ENCODE measurements at regions not wholly inside any gene's neighbourhood (a gene's known extent, or its start where the extent isn't known, plus 50 kb on each side); places are given as distances from the start of the nearest gene placed in this dataset.

DNA sequence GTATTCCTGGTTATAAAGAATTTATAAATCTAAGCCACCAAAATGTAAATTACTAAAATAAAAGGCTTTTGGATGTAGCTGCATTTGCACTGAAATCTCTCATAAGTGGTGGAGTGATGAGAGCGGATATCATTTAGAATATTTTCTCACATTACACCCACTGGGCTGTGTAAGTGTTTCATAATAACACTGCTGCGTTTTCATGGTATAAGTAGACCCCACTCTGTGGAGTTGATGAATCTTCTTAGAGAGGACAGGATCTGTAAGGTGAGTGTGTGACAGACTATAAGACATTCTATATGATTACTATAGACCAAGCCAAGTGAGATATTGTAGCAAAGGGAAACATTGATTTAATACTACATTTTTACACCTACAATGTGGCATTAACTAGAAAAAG lies 1024.1 kb upstream of the LRRN3 start:
- peaks cover 3% of the 10 kb centered on the region for H3K4me1 Mint-ChIP-seq
- no peak for DNase-seq (ENCODE audit: low spot score in 2 of 2, unreplicated experiment in 2 of 2)
- no peaks in the 10 kb centered on the region for H3K27me3 Mint-ChIP-seq (ENCODE audit: low read depth)
- no peak overlapping the region for H3K27ac Mint-ChIP-seq
- peaks cover 13% of the 10 kb centered on the region for H3K9me3 Mint-ChIP-seq
- no peak for TF ChIP-seq CTCF (IDR thresholded peaks at IDR 0.05; ENCODE audit: unreplicated experiment)
- no peak overlapping the region for H3K4me3 Mint-ChIP-seq
- no peaks in the 10 kb centered on the region for H3K36me3 Mint-ChIP-seq

DNA sequence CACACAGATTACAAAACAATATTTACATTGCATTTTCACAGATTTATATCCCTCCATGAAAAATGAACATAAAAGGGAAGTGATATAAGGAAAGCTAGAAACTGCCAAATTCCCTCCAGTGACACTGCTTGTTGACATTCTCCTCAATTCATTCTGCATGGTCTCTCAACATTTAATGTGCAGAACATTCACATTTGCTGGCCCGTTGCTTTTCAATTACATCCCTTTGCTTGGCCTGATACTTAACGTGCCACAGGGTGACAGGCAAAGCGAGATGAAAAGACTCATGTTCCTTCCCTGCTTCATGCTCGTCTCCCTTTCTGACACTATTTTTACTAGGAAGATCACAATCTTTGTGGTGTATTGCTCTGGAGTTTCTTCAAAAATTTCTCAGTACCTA lies 1019.7 kb upstream of the LRRN3 start:
- no peak for DNase-seq (ENCODE audit: low spot score in 2 of 2, unreplicated experiment in 2 of 2)
- H3K36me3 Mint-ChIP-seq = no peaks in the 10 kb centered on the region
- H3K4me3 Mint-ChIP-seq = no peak overlapping the region
- no peaks in the 10 kb centered on the region for H3K27me3 Mint-ChIP-seq (ENCODE audit: low read depth)
- peaks cover 14% of the 10 kb centered on the region for H3K9me3 Mint-ChIP-seq
- H3K4me1 Mint-ChIP-seq = peaks cover 3% of the 10 kb centered on the region
- H3K27ac Mint-ChIP-seq = no peak overlapping the region
- no peak for TF ChIP-seq CTCF (IDR thresholded peaks at IDR 0.05; ENCODE audit: unreplicated experiment)

DNA sequence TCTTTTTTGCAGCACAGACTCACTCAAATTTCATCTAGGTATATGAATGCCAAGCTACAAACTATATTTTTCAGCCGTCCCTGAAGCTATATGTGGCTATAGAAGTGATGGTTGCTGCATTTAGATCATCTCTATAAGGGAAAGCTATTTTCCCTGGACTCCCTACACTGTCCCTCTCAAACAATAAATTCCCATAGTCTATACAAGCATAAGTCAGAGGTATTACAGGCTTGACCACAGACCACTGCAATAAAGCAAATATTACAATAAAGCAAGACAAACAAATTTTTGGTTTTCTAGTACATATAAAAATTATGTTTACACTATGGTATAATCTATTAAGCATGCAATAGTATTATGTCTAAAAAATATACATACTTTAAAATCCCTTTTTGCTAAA lies 1015.5 kb upstream of the LRRN3 start:
- no peak for DNase-seq (ENCODE audit: low spot score in 2 of 2, unreplicated experiment in 2 of 2)
- Mint-ChIP-seq H3K9me3 (peaks cover 33% of the 10 kb centered on the region), H3K36me3 (no peaks in the 10 kb centered on the region), H3K27me3 (ENCODE audit: low read depth) (no peaks in the 10 kb centered on the region), H3K4me3 (no peak overlapping the region), H3K27ac (no peak overlapping the region), H3K4me1 (peaks cover 3% of the 10 kb centered on the region)
- TF ChIP-seq CTCF (IDR thresholded peaks at IDR 0.05; ENCODE audit: unreplicated experiment) = no peak

GRCh38 chr7:110076194-110076593 lies 1014.7 kb upstream of the LRRN3 start:
- no peak for DNase-seq (ENCODE audit: low spot score in 2 of 2, unreplicated experiment in 2 of 2)
- Mint-ChIP-seq H3K4me3 (no peak overlapping the region), H3K36me3 (no peaks in the 10 kb centered on the region), H3K4me1 (peaks cover 2% of the 10 kb centered on the region), H3K27ac (no peak overlapping the region), H3K27me3 (ENCODE audit: low read depth) (no peaks in the 10 kb centered on the region), H3K9me3 (peaks cover 38% of the 10 kb centered on the region)
- no peak for TF ChIP-seq CTCF (IDR thresholded peaks at IDR 0.05; ENCODE audit: unreplicated experiment)

GRCh38 chr7:110084181-110084807 lies 1006.6 kb upstream of the LRRN3 start:
- Mint-ChIP-seq H3K27me3 (ENCODE audit: low read depth) (no peaks in the 10 kb centered on the region), H3K27ac (no peak overlapping the region), H3K4me1 (no peaks in the 10 kb centered on the region), H3K4me3 (no peak overlapping the region), H3K36me3 (no peaks in the 10 kb centered on the region), H3K9me3 (peaks cover 17% of the 10 kb centered on the region)
- no peak for DNase-seq (ENCODE audit: low spot score in 2 of 2, unreplicated experiment in 2 of 2)
- TF ChIP-seq CTCF (IDR thresholded peaks at IDR 0.05; ENCODE audit: unreplicated experiment) = no peak

All from mesothelial cell of epicardium (in vitro differentiated cells).